ENCODE measurements at regions not wholly inside any gene's neighbourhood (a gene's known extent, or its start where the extent isn't known, plus 50 kb on each side); places are given as distances from the start of the nearest gene placed in this dataset.

GRCh38 chr1:182118851-182119250 lies 57.3 kb upstream of the ZNF648 start:
- TF ChIP-seq, protein P1, sequence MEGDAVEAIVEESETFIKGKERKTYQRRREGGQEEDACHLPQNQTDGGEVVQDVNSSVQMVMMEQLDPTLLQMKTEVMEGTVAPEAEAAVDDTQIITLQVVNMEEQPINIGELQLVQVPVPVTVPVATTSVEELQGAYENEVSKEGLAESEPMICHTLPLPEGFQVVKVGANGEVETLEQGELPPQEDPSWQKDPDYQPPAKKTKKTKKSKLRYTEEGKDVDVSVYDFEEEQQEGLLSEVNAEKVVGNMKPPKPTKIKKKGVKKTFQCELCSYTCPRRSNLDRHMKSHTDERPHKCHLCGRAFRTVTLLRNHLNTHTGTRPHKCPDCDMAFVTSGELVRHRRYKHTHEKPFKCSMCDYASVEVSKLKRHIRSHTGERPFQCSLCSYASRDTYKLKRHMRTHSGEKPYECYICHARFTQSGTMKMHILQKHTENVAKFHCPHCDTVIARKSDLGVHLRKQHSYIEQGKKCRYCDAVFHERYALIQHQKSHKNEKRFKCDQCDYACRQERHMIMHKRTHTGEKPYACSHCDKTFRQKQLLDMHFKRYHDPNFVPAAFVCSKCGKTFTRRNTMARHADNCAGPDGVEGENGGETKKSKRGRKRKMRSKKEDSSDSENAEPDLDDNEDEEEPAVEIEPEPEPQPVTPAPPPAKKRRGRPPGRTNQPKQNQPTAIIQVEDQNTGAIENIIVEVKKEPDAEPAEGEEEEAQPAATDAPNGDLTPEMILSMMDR (IDR thresholded peaks at IDR 0.05), result no peak
- no peak for TF ChIP-seq ZFX (IDR thresholded peaks at IDR 0.05; ENCODE audit: borderline replicate concordance)
